Pancreas (tissue), 10 donors: ENCODE measurements at regions not wholly inside any gene's neighbourhood (a gene's known extent, or its start where the extent isn't known, plus 50 kb on each side); places are given as distances from the start of the nearest gene placed in this dataset.

Experiments
- ATAC-seq, 4 donors: fragments of 200-7000 bp; cut with Tn5 transposase; one replicate each; pipeline versions ENCODE4 v1.8.0 to v1.9.1; 2020; ENCODE audit warnings: mild to moderate bottlenecking in 4 of 4, moderate library complexity in 4 of 4
- DNase-seq, 6 donors: peaks; one replicate each; pipeline ENCODE4 v3.0.0-alpha.2; 2020
- FAIRE-seq: peaks from 2 replicates; lab custom pipeline; 2012; peaks lifted over from hg19 to GRCh38; lab: Jason Lieb, UNC
- H3K27ac ChIP-seq, 4 donors: fragments of 200-600 bp; sonication (generic); 1 replicate in 3 of 4; 2 replicates in 1 of 4; pipeline versions ENCODE4 v1.5.0 to v1.8.0; 2020
- H3K27me3 ChIP-seq, 4 donors: fragments of 200-600 bp; one replicate each; pipeline ENCODE4 v1.8.0; 2021
- H3K36me3 ChIP-seq, 3 donors: fragments of 200-600 bp; sonication (generic) in 1 of 3; one replicate each; pipeline versions ENCODE4 v1.5.0 to v1.8.0; 2020 to 2021
- H3K4me1 ChIP-seq, 3 donors: fragments of 200-600 bp; one replicate each; pipeline ENCODE4 v1.8.0; 2021
- H3K4me3 ChIP-seq, 4 donors: fragments of 200-600 bp; sonication (generic) in 2 of 4; one replicate each; pipeline versions ENCODE4 v1.5.0 to v1.8.0; 2020 to 2021
- H3K9me3 ChIP-seq, 4 donors: fragments of 200-600 bp; one replicate each; pipeline ENCODE4 v1.8.0; 2021
- WGBS, 2 donors: extraction: QIAGEN DNeasy Blood & Tissue Kit; methylation state at CpG; one replicate each; pipeline ENCODE4 v1.1.7; 2013; 5-methylcytosine and 5-hydroxymethylcytosine counted together
- intact Hi-C, 3 donors: fragments of 100-400 bp; cut with DNase I; formaldehyde crosslinking; loops; one replicate each; pipeline versions ENCODE4 v1.11.1 to v1.14.2; 2022
- TF ChIP-seq, protein P1 (sequence below), 4 donors: fragments of 200-600 bp; sonication (generic) in 3 of 4; IDR thresholded peaks; one replicate each; pipeline versions ENCODE4 v1.5.0 to v1.8.0; 2021; ENCODE audit warnings: antibody characterized with exemption in 4 of 4
- donor health status: healthy with polysubstance abuse.
- donor health status: DM: no; HTN: no; CAD: no; lungs with moderate emphysema.
- donor health status: DM: no; HTN: no; CAD: no.
- donor health status: control.
- donor health status: control.
- donor health status: Bipolar disorder and iron deficiency.
- donor health status: DM: yes; HTN: yes; CAD: no.
- donor health status: DM: no; HTN: no; CAD: no.
- donor health status: DM: no; HTN: no; CAD: no.
- donor health status: DM: yes; HTN: yes; CAD: no.

DNA sequence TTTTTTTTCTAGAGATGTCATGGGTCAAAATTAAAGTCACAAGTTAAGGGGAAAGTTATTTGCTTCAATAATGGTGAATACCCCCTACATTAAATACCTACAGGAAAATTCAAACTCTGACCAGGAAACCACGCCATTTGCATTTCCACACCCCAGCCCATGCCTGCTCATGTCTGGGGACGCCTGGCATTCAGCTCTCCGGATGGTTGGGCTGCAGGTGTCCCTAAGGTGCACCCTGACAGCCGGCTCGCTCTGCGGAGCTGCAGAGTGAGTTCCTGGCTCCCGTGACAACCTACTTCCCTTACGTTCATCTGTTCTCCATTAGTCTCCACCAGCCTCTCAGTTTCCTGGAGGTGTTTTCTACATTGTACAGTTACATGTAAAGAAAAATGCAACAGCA is 122.7 kb upstream of the RIOK3 start:
- no peaks in the 10 kb centered on the region for H3K9me3 ChIP-seq
- H3K4me1 ChIP-seq: no peaks in the 10 kb centered on the region
- H3K27me3 ChIP-seq: no peaks in the 10 kb centered on the region
- FAIRE-seq (no peak), ATAC-seq (peak in 1 of 4 donors; percentile 18), DNase-seq (no peak)
- no peaks in the 10 kb centered on the region for H3K36me3 ChIP-seq
- TF ChIP-seq, protein P1, sequence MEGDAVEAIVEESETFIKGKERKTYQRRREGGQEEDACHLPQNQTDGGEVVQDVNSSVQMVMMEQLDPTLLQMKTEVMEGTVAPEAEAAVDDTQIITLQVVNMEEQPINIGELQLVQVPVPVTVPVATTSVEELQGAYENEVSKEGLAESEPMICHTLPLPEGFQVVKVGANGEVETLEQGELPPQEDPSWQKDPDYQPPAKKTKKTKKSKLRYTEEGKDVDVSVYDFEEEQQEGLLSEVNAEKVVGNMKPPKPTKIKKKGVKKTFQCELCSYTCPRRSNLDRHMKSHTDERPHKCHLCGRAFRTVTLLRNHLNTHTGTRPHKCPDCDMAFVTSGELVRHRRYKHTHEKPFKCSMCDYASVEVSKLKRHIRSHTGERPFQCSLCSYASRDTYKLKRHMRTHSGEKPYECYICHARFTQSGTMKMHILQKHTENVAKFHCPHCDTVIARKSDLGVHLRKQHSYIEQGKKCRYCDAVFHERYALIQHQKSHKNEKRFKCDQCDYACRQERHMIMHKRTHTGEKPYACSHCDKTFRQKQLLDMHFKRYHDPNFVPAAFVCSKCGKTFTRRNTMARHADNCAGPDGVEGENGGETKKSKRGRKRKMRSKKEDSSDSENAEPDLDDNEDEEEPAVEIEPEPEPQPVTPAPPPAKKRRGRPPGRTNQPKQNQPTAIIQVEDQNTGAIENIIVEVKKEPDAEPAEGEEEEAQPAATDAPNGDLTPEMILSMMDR (IDR thresholded peaks at IDR 0.05): no peak
- whole genome bisulfite sequencing, 2 donors: 92 to 93% methylated on average over 8 of the region's 8 CpGs
- no peak overlapping the region for H3K4me3 ChIP-seq
- intact Hi-C loops: no loop called here
- H3K27ac ChIP-seq: no peak overlapping the region

DNA sequence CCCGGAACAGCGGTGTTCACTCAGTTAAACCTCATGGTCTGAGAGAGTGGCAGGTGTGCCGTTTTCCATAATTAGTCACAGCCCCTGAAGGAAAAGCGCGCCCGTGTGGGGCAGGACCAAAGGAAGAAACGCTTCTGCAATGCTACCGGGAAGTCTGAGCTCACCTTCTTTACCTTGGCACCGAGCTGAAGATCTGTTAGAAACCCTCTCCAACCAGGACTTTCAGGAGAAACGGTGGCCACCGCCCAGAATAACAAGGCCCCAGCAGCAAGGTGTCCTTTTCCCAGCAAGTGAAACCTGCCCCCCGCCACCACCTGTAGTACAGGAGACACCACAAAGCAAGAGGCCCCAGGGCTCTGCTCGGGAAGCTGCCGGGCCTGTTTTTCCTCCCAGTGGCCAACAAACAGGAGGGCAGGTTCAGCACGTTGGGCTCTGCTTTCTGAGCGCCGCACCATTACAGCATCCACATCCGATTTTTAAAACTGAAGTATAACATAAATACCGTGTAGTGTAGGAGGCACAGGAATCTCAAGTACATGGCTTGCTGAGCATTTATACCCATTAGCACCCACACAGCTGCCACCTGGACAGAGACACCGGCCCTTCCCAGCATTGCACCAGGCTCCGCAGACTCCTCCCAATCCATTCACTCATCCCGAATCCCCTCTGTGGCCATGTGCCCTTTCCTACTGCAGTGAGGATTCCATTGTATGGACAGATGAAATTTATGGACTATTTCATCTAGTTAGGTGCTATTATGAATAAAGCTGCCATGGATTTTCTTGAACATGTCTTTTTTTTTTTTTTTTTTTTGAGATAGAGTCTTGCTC is 121.8 kb upstream of the RIOK3 start:
- Histone ChIP-seq H3K27me3 (no peaks in the 10 kb centered on the region), H3K4me1 (no peaks in the 10 kb centered on the region), H3K27ac (peak overlapping the region in 1 of 4 donors; percentile 34), H3K4me3 (no peak overlapping the region), H3K9me3 (no peaks in the 10 kb centered on the region), H3K36me3 (no peaks in the 10 kb centered on the region)
- FAIRE-seq (no peak), DNase-seq (peak; percentile 42 to 90 (median 70)), ATAC-seq (peak; percentile 76 to 95 (median 91))
- WGBS, 2 donors: 36 to 52% methylated on average over 22 of the region's 22 CpGs
- intact Hi-C loops: no loop called here
- TF ChIP-seq, protein P1 (IDR thresholded peaks at IDR 0.05): no peak

DNA sequence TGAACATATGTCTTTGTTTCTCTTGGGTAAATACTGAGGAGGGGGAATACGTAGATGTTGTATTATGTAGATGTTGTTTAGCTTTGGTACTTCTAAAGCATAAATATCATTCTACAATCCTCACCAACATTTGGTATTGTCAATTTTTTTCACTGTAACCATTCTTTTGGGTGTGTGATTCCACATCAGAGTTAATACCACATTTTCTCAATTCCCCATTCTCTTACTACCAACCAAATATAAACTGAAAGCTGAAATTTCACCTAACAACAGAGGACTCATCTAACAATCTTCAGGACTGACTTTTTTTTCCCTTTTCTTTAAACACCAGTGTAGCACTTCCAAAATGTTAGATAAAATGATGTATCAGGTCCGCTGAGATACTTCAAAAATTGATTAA is 120.7 kb upstream of the RIOK3 start:
- H3K36me3 ChIP-seq: no peaks in the 10 kb centered on the region
- WGBS, 2 donors: 93 to 97% methylated on average over 2 of the region's 2 CpGs
- no peak overlapping the region for H3K4me3 ChIP-seq
- TF ChIP-seq, protein P1 (IDR thresholded peaks at IDR 0.05): no peak
- no peak overlapping the region for H3K27ac ChIP-seq
- no peak for FAIRE-seq
- intact Hi-C loops: no loop called here
- H3K27me3 ChIP-seq: no peaks in the 10 kb centered on the region
- H3K9me3 ChIP-seq: no peaks in the 10 kb centered on the region
- no peak for ATAC-seq
- DNase-seq: no peak
- no peaks in the 10 kb centered on the region for H3K4me1 ChIP-seq

DNA sequence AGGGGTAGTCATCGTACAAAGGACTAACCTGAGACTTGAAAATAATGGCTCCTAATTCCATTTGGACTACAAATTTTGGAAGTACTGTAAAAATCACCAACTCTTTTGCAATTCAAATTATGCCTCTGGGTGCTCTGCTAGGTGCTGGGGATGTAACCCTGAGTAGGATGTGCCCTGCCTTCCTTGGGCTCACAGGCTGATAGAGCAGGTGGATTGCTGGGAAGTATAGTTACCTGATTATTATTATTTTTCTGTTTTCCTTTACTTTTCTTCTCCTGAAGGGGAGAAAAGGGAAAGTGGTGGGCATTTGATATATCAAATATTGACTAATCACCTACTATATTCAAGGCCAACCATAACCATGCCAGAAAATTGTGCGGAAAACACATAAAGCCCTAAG is 119.3 kb upstream of the RIOK3 start:
- H3K4me1 ChIP-seq: no peaks in the 10 kb centered on the region
- TF ChIP-seq, protein P1 (IDR thresholded peaks at IDR 0.05): no peak
- H3K4me3 ChIP-seq: no peak overlapping the region
- WGBS, 2 donors: 43 to 52% methylated on average over 2 of the region's 2 CpGs
- FAIRE-seq: no peak
- H3K9me3 ChIP-seq: no peaks in the 10 kb centered on the region
- no peaks in the 10 kb centered on the region for H3K27me3 ChIP-seq
- no peaks in the 10 kb centered on the region for H3K36me3 ChIP-seq
- no peak for ATAC-seq
- no peak for DNase-seq
- no peak overlapping the region for H3K27ac ChIP-seq
- intact Hi-C loops: no loop called here

DNA sequence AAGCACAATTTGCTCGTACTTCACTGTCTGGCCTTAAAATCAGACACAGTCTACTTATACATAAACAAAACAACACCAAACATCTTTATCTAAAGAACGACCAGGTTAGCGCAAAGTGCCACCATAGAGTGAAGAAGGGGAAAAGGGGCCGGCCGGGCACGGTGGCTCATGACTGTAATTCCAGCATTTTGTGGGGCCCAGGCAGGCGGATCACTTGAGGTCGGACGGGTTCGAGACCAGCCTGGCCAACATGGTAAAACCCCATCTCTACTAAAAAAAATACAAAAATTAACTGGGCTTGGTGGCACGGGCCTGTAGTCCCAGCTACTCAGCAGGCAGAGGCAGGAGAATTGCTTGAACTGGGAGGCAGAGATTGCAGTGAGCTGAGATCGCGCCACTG is 118.5 kb upstream of the RIOK3 start:
- H3K9me3 ChIP-seq: no peaks in the 10 kb centered on the region
- no peak overlapping the region for H3K4me3 ChIP-seq
- no peaks in the 10 kb centered on the region for H3K36me3 ChIP-seq
- TF ChIP-seq, protein P1 (IDR thresholded peaks at IDR 0.05): no peak
- no peaks in the 10 kb centered on the region for H3K4me1 ChIP-seq
- no peak overlapping the region for H3K27ac ChIP-seq
- DNase-seq (no peak), ATAC-seq (no peak), FAIRE-seq (no peak)
- no peaks in the 10 kb centered on the region for H3K27me3 ChIP-seq
- intact Hi-C loops: no loop called here
- 96% methylated on average over 13 of the region's 13 CpGs for WGBS, 2 donors
